ENCODE measurements at regions not wholly inside any gene's neighbourhood (a gene's known extent, or its start where the extent isn't known, plus 50 kb on each side); places are given as distances from the start of the nearest gene placed in this dataset.

DNA sequence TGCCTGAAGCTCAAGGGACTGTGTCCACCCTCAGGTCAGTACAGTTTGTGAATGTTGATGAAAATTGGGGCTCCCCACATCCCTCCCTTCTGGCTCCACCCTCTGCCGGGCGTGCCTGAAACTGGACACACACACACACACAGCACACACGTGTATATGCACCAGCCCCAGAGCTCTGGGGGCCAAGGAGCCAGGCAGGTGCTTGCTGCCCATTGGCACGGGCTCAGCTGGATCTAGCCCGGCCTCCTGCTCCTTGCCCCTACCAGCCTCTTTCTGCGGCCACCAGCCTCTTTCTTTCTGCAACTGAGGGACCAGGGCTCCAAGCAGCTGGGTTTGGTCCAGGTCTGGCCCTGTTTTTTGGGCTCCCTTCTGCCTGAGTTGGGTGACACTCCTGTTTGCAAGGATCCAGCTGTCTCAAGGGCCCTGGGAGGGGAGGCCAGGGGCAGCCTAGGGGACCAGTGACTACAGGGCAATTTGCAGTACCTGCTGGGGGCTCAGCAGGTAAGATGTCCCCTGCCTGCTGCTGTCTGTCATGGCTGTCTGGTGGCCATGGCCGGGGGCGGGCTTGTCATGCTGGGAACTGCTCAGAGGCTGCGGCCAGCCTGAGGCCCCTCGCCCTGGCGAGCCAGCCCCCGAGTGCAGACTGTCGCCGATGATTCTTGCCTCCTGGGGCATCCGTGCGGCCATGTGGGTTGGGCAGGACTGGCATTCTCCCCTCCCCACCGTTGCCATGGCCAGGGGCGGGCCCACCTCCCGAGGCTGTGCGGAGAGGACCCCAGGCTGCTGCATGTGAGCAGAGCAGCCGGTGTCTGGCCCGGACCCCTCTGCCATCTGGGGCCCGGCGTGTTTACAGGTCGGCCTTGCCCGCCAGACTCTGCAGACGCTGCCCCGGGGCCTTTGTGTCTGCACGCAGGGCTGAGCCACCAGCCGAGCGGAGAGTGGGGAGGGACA lies 51.5 kb upstream of the PPARA start:
- CTCF ChIA-PET, result no interaction called here
- H3F3A ChIP-seq (ENCODE audit: insufficient read depth, low read depth), result no peaks in the 10 kb centered on the region
- H3K9me3 ChIP-seq (ENCODE audit: insufficient read depth, low read depth), result no peaks in the 10 kb centered on the region
- TF ChIP-seq EZH2 (IDR thresholded peaks at IDR 0.05; ENCODE audit: low read depth) (no peak), CTCF (conservative IDR thresholded peaks at IDR 0.05) (no peak)
- peaks cover 26% of the 10 kb centered on the region for H3K79me2 ChIP-seq (ENCODE audit: low read depth)
- no peaks in the 10 kb centered on the region for H3K9me2 ChIP-seq (ENCODE audit: insufficient read depth)
- H3K4me1 ChIP-seq (replicated peaks; ENCODE audit: insufficient read depth), result no peaks in the 10 kb centered on the region
- POLR2A ChIA-PET (ENCODE audit: unreplicated experiment), result no interaction called here
- intact Hi-C loops (cut with micrococcal nuclease; ENCODE audit: unreplicated experiment), result no loop called here
- no peaks in the 10 kb centered on the region for H3K27me3 ChIP-seq (ENCODE audit: insufficient read depth, low read depth)
- no peak overlapping the region for H3K4me2 ChIP-seq
- H3K36me3 ChIP-seq (ENCODE audit: low read depth), result no peaks in the 10 kb centered on the region; the same call in 1 of the 2 replicates
- H3K4me3 ChIP-seq, result no peak overlapping the region
- no peak overlapping the region for H3K27ac ChIP-seq
- H2AFZ ChIP-seq, result no peak overlapping the region
- peaks cover 27% of the 10 kb centered on the region for H4K20me1 ChIP-seq (ENCODE audit: insufficient read depth)
- BruUV-seq (replicated peaks), result no TSS peak
- no peak for DNase-seq

DNA sequence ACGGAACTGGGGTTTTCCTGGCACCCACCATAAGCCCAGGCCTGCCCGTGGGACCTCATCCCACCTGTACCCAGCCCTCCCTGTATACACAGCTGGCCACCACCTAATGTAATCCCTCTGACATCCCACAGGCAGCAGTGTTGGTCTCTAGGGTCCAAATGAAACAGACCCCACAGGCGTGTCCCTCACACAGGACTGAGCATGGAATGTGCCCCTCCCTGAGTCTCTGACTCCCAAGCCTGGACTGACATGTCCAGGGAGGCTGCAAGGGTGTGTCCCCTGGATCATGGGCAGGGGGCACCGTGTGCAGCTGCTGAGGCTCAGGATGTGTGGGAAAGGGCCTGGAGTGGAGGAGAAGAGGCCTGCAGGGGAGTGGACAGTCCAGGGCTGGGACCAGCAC lies 50.6 kb upstream of the PPARA start:
- H4K20me1 ChIP-seq (ENCODE audit: insufficient read depth), result peaks cover 19% of the 10 kb centered on the region

More for the DNA sequence above, 50.6 kb upstream of the PPARA start:
- Histone ChIP-seq H3K4me1 (replicated peaks; ENCODE audit: insufficient read depth) (no peaks in the 10 kb centered on the region), H3K4me3 (no peak overlapping the region), H2AFZ (no peak overlapping the region), H3K79me2 (ENCODE audit: low read depth) (peaks cover 16% of the 10 kb centered on the region), H3K27me3 (ENCODE audit: insufficient read depth, low read depth) (no peaks in the 10 kb centered on the region), H3F3A (ENCODE audit: insufficient read depth, low read depth) (no peaks in the 10 kb centered on the region), H3K9me2 (ENCODE audit: insufficient read depth) (no peaks in the 10 kb centered on the region), H3K4me2 (no peak overlapping the region), H3K36me3 (ENCODE audit: low read depth) (no peaks in the 10 kb centered on the region; the same call in 1 of the 2 replicates), H3K27ac (no peak overlapping the region), H3K9me3 (ENCODE audit: insufficient read depth, low read depth) (no peaks in the 10 kb centered on the region)
- CTCF ChIA-PET, result no interaction called here
- intact Hi-C loops (cut with micrococcal nuclease; ENCODE audit: unreplicated experiment), result no loop called here
- POLR2A ChIA-PET (ENCODE audit: unreplicated experiment), result no interaction called here
- no peak for DNase-seq
- no TSS peak for BruUV-seq (replicated peaks)
- TF ChIP-seq CTCF (conservative IDR thresholded peaks at IDR 0.05), result no peak
- TF ChIP-seq EZH2 (IDR thresholded peaks at IDR 0.05; ENCODE audit: low read depth), result no peak
